ENCODE measurements at regions not wholly inside any gene's neighbourhood (a gene's known extent, or its start where the extent isn't known, plus 50 kb on each side); places are given as distances from the start of the nearest gene placed in this dataset.
"Not testable (repeated sequence)": the region's sequence is repeated elsewhere in the genome, so short reads cannot be mapped to it uniquely, and the experiment has no call there.

GRCh38 chr1:214715126-214715525 lies 112.1 kb downstream of the CENPF start:
- DNase-seq: no peak

- no peak for DNase-seq
These were observed 114.4 kb downstream of the CENPF start for GRCh38 chr1:214717351-214717750.

GRCh38 chr1:214718724-214719123 lies 115.7 kb downstream of the CENPF start:
- DNase-seq: no peak

GRCh38 chr1:214719207-214719606 lies 116.2 kb downstream of the CENPF start:
- DNase-seq: no peak

- no peak for DNase-seq
These were observed 117.6 kb downstream of the CENPF start for GRCh38 chr1:214720561-214720960.

- DNase-seq: no peak
These were observed 124.3 kb downstream of the CENPF start for GRCh38 chr1:214727274-214727673.

- DNase-seq: no peak
These were observed 136.7 kb downstream of the CENPF start for GRCh38 chr1:214739621-214740238.

GRCh38 chr1:214740471-214740870 lies 137.5 kb downstream of the CENPF start:
- no peak for DNase-seq

GRCh38 chr1:214747050-214747635 lies 144.1 kb downstream of the CENPF start:
- DNase-seq: no peak

GRCh38 chr1:214753236-214753852 lies 150.3 kb downstream of the CENPF start:
- DNase-seq: no peak

GRCh38 chr1:214761030-214761429 lies 158.0 kb downstream of the CENPF start:
- no peak for DNase-seq

- no peak for DNase-seq
These were observed 159.9 kb downstream of the CENPF start for GRCh38 chr1:214762902-214763301.

- DNase-seq: no peak
These were observed 161.5 kb downstream of the CENPF start for GRCh38 chr1:214764502-214764901.

GRCh38 chr1:214767221-214767620 lies 164.2 kb downstream of the CENPF start:
- DNase-seq: no peak

GRCh38 chr1:214769666-214770065 lies 166.7 kb downstream of the CENPF start:
- not testable (repeated sequence) for DNase-seq

GRCh38 chr1:214777364-214777763 lies 174.4 kb downstream of the CENPF start:
- no peak for DNase-seq

GRCh38 chr1:214791961-214792360 lies 189.0 kb downstream of the CENPF start:
- DNase-seq: no peak

- DNase-seq: no peak
These were observed 189.7 kb downstream of the CENPF start for GRCh38 chr1:214792527-214793186.

GRCh38 chr1:214793708-214794107 lies 190.7 kb downstream of the CENPF start:
- no peak for DNase-seq

- no peak for DNase-seq
These were observed 198.2 kb downstream of the CENPF start for GRCh38 chr1:214801191-214801590.

- no peak for DNase-seq
These were observed 206.0 kb downstream of the CENPF start for GRCh38 chr1:214808845-214809460.

- no peak for DNase-seq
These were observed 213.6 kb downstream of the CENPF start for GRCh38 chr1:214816603-214817002.

- DNase-seq: peak; percentile 6
These were observed 220.5 kb downstream of the CENPF start for GRCh38 chr1:214823311-214824117.
